Ishikawa (cell line): ENCODE measurements at regions not wholly inside any gene's neighbourhood (a gene's known extent, or its start where the extent isn't known, plus 50 kb on each side); places are given as distances from the start of the nearest gene placed in this dataset.

ENCODE experiments used
- CEBPB ChIP-seq: IDR thresholded peaks from 2 replicates; pipeline ENCODE4 v1.6.1; 2012
- CREB1 ChIP-seq: IDR thresholded peaks from 2 replicates; pipeline ENCODE4 v1.6.1; 2012; ENCODE audit warnings: low read depth
- EGR1 ChIP-seq: IDR thresholded peaks from 2 replicates; pipeline ENCODE4 v1.6.1; 2012
- EP300 ChIP-seq: IDR thresholded peaks from 2 replicates; pipeline ENCODE4 v1.6.1; 2012; ENCODE audit warnings: borderline replicate concordance
- FOXM1 ChIP-seq: IDR thresholded peaks from 2 replicates; pipeline ENCODE4 v1.6.1; 2012; ENCODE audit warnings: low read depth, borderline replicate concordance
- NFIC ChIP-seq: IDR thresholded peaks from 2 replicates; pipeline ENCODE4 v1.6.1; 2012
- RAD21 ChIP-seq: IDR thresholded peaks from 2 replicates; pipeline ENCODE4 v1.6.1; 2012; ENCODE audit warnings: low read depth
- TAF1 ChIP-seq: IDR thresholded peaks from 2 replicates; pipeline ENCODE4 v1.6.1; 2012; ENCODE audit warnings: low read depth, mild to moderate bottlenecking
- TCF12 ChIP-seq: IDR thresholded peaks from 2 replicates; pipeline ENCODE4 v1.6.1; 2012; ENCODE audit warnings: low read depth
- TEAD4 ChIP-seq: IDR thresholded peaks from 2 replicates; pipeline ENCODE4 v1.6.1; 2012
- YY1 ChIP-seq: IDR thresholded peaks from 2 replicates; pipeline ENCODE4 v1.6.1; 2012; ENCODE audit warnings: low read depth
- ZBTB7A ChIP-seq: IDR thresholded peaks from 2 replicates; pipeline ENCODE4 v1.6.1; 2012; ENCODE audit warnings: low read depth
- TF ChIP-seq, protein P1 (sequence below): IDR thresholded peaks from 2 replicates; pipeline ENCODE4 v1.6.1; 2012
- TF ChIP-seq, protein P2 (sequence below): IDR thresholded peaks from 2 replicates; pipeline ENCODE4 v1.6.1; 2012
- TF ChIP-seq, protein P3 (sequence below): IDR thresholded peaks from 2 replicates; pipeline ENCODE4 v1.6.1; 2012; ENCODE audit warnings: low read depth, mild to moderate bottlenecking

DNA sequence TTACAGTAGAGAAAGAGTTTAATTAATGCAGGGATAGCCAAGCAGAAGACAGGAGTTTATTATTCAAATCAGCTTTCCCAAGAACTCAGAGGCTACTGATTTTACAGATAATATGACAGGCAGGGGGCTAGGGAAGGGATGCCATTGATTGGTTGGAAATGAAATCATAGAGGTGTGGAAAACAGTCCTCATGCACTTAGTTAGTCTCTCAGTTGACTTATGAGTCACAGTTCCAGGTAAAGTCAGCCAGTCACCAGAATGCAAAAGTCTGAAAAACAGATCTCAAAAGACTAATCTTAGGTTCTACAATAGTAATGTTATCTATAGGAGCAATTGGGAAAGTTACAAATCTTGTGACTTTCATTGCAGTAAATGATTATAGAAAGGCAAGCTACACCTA is 676.4 kb upstream of the CHAC2 start:
- TF ChIP-seq, protein P1, sequence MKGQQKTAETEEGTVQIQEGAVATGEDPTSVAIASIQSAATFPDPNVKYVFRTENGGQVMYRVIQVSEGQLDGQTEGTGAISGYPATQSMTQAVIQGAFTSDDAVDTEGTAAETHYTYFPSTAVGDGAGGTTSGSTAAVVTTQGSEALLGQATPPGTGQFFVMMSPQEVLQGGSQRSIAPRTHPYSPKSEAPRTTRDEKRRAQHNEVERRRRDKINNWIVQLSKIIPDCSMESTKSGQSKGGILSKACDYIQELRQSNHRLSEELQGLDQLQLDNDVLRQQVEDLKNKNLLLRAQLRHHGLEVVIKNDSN, result no peak
- TF ChIP-seq, protein P2, sequence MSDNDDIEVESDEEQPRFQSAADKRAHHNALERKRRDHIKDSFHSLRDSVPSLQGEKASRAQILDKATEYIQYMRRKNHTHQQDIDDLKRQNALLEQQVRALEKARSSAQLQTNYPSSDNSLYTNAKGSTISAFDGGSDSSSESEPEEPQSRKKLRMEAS, result no peak
- TF ChIP-seq EGR1 (no peak), CEBPB (no peak), EP300 (no peak), TCF12 (no peak), FOXM1 (no peak)

DNA sequence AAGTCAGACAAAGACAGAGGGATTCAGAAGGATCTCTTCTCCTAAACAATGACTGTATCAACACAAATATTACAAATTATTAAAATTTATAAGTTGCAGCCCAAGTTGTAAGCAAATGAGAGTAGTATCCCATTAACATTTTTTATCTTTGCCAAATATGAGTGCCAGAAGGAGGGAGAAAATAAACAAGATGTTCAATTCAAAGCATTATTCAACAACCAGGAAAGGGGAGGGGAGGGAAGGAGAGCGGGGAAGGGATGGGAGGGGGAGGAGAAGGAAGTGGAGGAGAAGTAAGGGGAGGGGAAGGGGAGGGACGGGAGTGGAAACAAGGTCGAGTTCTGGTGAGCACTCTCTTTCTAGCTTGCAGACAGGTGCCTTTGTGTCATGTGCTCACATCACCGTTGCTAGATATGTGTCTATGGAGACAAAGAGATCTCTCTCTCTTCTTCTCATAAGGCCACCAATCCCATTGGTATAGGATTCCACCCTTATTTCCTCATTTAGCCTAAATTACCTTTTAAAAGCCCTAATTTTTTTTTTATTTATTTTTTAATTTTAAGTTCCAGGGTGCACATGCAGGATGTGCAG is 679.6 kb upstream of the CHAC2 start:
- no peak for TF ChIP-seq CREB1
- TF ChIP-seq, protein P1, result no peak
- no peak for TF ChIP-seq EGR1
- TF ChIP-seq YY1, result no peak

DNA sequence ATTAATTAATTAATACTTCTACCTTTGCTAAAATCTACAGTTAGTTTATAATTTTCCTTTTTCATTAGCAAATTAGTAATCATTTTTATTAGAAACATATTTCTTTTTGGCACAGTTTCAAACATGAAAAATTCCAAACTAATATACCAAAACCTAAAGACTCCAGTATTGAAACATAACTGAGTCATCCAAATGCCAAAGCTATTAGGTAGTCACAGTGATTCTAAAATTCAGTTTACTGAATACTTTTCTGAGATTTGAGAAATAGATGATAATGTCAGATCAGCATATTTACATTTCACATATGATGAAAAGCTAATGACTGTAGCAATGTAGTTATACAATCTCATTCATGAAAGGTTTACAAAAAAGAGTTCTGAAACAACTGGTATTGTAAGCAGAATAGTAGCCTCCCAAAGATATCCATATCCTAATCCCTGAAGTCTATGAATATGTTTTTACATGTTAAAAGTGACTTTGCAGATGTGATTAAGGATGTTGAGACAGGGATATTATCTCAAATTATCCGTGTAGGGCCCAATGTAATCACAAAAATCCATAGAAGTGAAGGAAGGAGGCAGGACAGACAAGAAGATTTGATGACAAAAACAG is 680.2 kb upstream of the CHAC2 start:
- no peak for TF ChIP-seq NFIC
- no peak for TF ChIP-seq TAF1
- TF ChIP-seq ZBTB7A, result no peak
- TF ChIP-seq, protein P1, result no peak
- no peak for TF ChIP-seq TCF12
- no peak for TF ChIP-seq RAD21
- TF ChIP-seq, protein P2, result no peak
- no peak for TF ChIP-seq YY1
- no peak for TF ChIP-seq FOXM1
- no peak for TF ChIP-seq CREB1
- no peak for TF ChIP-seq EP300
- no peak for TF ChIP-seq TEAD4
- no peak for TF ChIP-seq CEBPB
- no peak for TF ChIP-seq EGR1
- TF ChIP-seq, protein P3, sequence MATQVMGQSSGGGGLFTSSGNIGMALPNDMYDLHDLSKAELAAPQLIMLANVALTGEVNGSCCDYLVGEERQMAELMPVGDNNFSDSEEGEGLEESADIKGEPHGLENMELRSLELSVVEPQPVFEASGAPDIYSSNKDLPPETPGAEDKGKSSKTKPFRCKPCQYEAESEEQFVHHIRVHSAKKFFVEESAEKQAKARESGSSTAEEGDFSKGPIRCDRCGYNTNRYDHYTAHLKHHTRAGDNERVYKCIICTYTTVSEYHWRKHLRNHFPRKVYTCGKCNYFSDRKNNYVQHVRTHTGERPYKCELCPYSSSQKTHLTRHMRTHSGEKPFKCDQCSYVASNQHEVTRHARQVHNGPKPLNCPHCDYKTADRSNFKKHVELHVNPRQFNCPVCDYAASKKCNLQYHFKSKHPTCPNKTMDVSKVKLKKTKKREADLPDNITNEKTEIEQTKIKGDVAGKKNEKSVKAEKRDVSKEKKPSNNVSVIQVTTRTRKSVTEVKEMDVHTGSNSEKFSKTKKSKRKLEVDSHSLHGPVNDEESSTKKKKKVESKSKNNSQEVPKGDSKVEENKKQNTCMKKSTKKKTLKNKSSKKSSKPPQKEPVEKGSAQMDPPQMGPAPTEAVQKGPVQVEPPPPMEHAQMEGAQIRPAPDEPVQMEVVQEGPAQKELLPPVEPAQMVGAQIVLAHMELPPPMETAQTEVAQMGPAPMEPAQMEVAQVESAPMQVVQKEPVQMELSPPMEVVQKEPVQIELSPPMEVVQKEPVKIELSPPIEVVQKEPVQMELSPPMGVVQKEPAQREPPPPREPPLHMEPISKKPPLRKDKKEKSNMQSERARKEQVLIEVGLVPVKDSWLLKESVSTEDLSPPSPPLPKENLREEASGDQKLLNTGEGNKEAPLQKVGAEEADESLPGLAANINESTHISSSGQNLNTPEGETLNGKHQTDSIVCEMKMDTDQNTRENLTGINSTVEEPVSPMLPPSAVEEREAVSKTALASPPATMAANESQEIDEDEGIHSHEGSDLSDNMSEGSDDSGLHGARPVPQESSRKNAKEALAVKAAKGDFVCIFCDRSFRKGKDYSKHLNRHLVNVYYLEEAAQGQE, result no peak

DNA sequence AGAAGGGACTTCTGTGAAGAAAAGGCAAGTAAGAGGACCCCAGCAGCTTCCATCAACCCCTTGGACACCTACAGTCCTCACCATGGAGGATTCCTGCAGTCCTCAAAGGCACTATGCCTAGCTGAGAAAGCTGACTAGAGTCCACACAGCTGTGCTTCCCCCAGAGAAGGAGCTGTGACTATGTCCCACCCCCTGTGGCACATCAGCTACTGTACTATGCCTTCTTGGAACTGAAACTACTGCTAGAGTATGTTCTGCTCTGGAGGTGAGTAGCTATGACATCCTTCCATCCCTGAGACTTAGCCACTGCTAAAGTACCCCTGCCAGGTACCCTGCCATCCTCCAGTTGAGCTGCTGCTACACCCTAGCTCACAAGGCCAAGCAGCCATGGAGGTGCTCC is 690.2 kb upstream of the CHAC2 start:
- TF ChIP-seq TAF1 (no peak), TEAD4 (no peak), NFIC (no peak), TCF12 (no peak), YY1 (no peak), FOXM1 (no peak), CREB1 (no peak), EGR1 (no peak), EP300 (no peak), RAD21 (no peak), CEBPB (no peak)
- TF ChIP-seq, protein P2, result no peak
- TF ChIP-seq, protein P1, result no peak
- TF ChIP-seq, protein P3, result no peak

DNA sequence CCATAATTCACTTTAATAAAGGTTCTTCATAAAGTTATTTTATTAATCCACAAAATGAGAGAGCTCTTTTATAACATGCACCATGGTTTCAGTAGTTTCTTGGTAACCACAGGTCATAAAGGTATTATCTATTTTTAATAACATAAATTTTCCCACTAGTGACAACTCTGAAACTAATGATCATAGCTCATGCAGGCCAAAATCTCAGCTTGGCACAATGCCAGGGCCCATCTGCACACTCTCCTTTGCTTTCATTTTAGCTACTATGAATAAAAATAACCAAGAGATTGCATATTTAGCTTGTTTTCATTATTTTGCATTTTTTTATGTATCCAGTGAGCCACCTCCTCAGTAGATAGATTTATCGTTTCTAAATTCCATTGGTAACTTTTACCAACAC is 691.8 kb upstream of the CHAC2 start:
- no peak for TF ChIP-seq EP300
- TF ChIP-seq NFIC, result peak; percentile 42

DNA sequence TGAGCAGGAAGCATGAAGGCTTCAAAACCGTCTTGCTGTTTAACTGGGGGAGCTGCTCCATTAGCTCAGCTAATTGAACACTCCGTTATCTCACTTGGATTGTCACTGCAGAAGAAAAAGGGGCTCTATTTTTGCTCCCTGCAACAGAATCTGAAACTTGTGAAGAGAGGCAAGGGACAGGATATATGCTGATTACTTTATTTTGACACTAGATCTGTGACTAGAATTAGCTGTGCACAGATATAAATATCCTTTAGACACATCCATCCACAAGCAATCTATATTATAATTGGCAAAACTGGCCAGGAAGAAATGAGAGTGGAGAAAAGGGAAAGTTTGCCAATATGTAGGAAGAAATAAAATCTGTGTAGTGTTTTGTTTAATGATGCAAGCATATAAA is 700.1 kb upstream of the CHAC2 start:
- no peak for TF ChIP-seq TAF1
- TF ChIP-seq, protein P3, result no peak
- no peak for TF ChIP-seq RAD21
- TF ChIP-seq YY1, result no peak
- TF ChIP-seq, protein P2, result no peak
- no peak for TF ChIP-seq EGR1
- TF ChIP-seq, protein P1, result no peak
- no peak for TF ChIP-seq FOXM1
